OCI-LY3 (cell line): ENCODE measurements at regions not wholly inside any gene's neighbourhood (a gene's known extent, or its start where the extent isn't known, plus 50 kb on each side); places are given as distances from the start of the nearest gene placed in this dataset.
"Not testable (repeated sequence)": the region's sequence is repeated elsewhere in the genome, so short reads cannot be mapped to it uniquely, and the experiment has no call there.

ENCODE experiments used
- H2AFZ ChIP-seq: fragments of 200-600, 300-600 bp; shearing (Covaris generic); 2 replicates; pipeline ENCODE4 v1.6.0; 2014; ENCODE audit warnings: antibody characterized with exemption, low read depth, low read length
- H3K27ac ChIP-seq: fragments of 200-600, 300-600 bp; sonication (generic); 2 replicates; pipeline ENCODE4 v1.5.1; 2014; ENCODE audit warnings: mild to moderate bottlenecking, low read length, moderate library complexity, mixed read lengths
- H3K27me3 ChIP-seq: fragments of 200-600, 300-600 bp; sonication (generic); 2 replicates; pipeline ENCODE4 v1.6.1; 2014; ENCODE audit warnings: low read depth, low read length, mixed read lengths
- H3K36me3 ChIP-seq: fragments of 200-600, 300-600 bp; sonication (generic); replicated peaks from 2 replicates; pipeline ENCODE3; 2014; ENCODE audit warnings: low read depth, low read length, mixed read lengths
- H3K4me1 ChIP-seq: fragments of 300-600, 200-600 bp; sonication (generic); 2 replicates; pipeline ENCODE4 v1.6.1; 2014; ENCODE audit warnings: low read length, mixed read lengths
- H3K4me2 ChIP-seq: fragments of 200-600, 300-600 bp; sonication (generic); 2 replicates; pipeline ENCODE4 v1.6.1; 2014; ENCODE audit warnings: low read length, mixed read lengths
- H3K4me3 ChIP-seq: fragments of 300-600, 200-600 bp; sonication (generic); 2 replicates; pipeline ENCODE4 v1.5.1; 2014; ENCODE audit warnings: antibody characterized with exemption, mild to moderate bottlenecking, low read length, moderate library complexity
- H3K79me2 ChIP-seq: fragments of 300-600, 200-600 bp; shearing (Covaris generic); 2 replicates; pipeline ENCODE4 v1.6.1; 2014; ENCODE audit warnings: mild to moderate bottlenecking, low read length, mixed read lengths
- H3K9ac ChIP-seq: fragments of 300-600, 200-600 bp; shearing (Covaris generic); 2 replicates; pipeline ENCODE4 v1.6.0; 2014; ENCODE audit warnings: mild to moderate bottlenecking, low read length, moderate library complexity
- H3K9me3 ChIP-seq: fragments of 200-600, 300-600 bp; shearing (Covaris generic); 2 replicates; pipeline ENCODE4 v1.6.1; 2014; ENCODE audit warnings: low read length, mixed read lengths; ENCODE audit not compliant: insufficient read depth
- H4K20me1 ChIP-seq: fragments of 200-600, 300-600 bp; sonication (generic); 2 replicates; pipeline ENCODE4 v1.6.1; 2016; ENCODE audit warnings: low read length, mixed read lengths; ENCODE audit not compliant: insufficient read depth
- CTCF ChIP-seq: fragments of 200-600, 300-600 bp; sonication (generic); IDR thresholded peaks from 2 replicates; pipeline ENCODE4 v1.5.1; 2014; ENCODE audit warnings: antibody characterized with exemption, low read length, low read depth
- EZH2phosphoT487 ChIP-seq: fragments of 200-600 bp; shearing (Covaris generic); IDR thresholded peaks from 2 replicates; pipeline ENCODE4 v1.6.1; 2018; ENCODE audit warnings: antibody characterized with exemption, mixed run types, low read depth

GRCh38 chr13:54606944-54607343, 1578.3 kb downstream of the OLFM4 start:
- Histone ChIP-seq H3K79me2 (no peaks in the 10 kb centered on the region), H3K27me3 (no peaks in the 10 kb centered on the region)

GRCh38 chr13:54607421-54607820, 1578.8 kb downstream of the OLFM4 start:
- no peaks in the 10 kb centered on the region for H3K4me1 ChIP-seq
- H4K20me1 ChIP-seq: no peaks in the 10 kb centered on the region
- H3K79me2 ChIP-seq: no peaks in the 10 kb centered on the region
- no peak overlapping the region for H2AFZ ChIP-seq
- H3K9me3 ChIP-seq: no peaks in the 10 kb centered on the region
- H3K36me3 ChIP-seq: no peaks in the 10 kb centered on the region
- no peak overlapping the region for H3K9ac ChIP-seq
- no peak overlapping the region for H3K27ac ChIP-seq
- H3K4me2 ChIP-seq: no peak overlapping the region
- no peak overlapping the region for H3K4me3 ChIP-seq
- no peaks in the 10 kb centered on the region for H3K27me3 ChIP-seq
- TF ChIP-seq CTCF (no peak), EZH2phosphoT487 (no peak)

More at GRCh38 chr13:54606944-54607343, 1578.3 kb downstream of the OLFM4 start:
- Histone ChIP-seq H3K4me2 (no peak overlapping the region), H3K27ac (no peak overlapping the region), H4K20me1 (no peaks in the 10 kb centered on the region), H3K9me3 (no peaks in the 10 kb centered on the region), H2AFZ (no peak overlapping the region), H3K4me1 (no peaks in the 10 kb centered on the region), H3K9ac (no peak overlapping the region), H3K36me3 (no peaks in the 10 kb centered on the region), H3K4me3 (no peak overlapping the region)
- TF ChIP-seq EZH2phosphoT487 (no peak), CTCF (no peak)

- Histone ChIP-seq H3K79me2 (no peaks in the 10 kb centered on the region), H3K9ac (no peak overlapping the region), H3K36me3 (no peaks in the 10 kb centered on the region), H3K27ac (no peak overlapping the region), H2AFZ (0 out of 2 replicates have a peak overlapping the region, but pooled peaks have one; percentile 5), H3K4me2 (no peak overlapping the region), H3K4me3 (no peak overlapping the region), H4K20me1 (no peaks in the 10 kb centered on the region), H3K4me1 (no peaks in the 10 kb centered on the region), H3K27me3 (no peaks in the 10 kb centered on the region), H3K9me3 (no peaks in the 10 kb centered on the region)
- TF ChIP-seq EZH2phosphoT487 (no peak), CTCF (no peak)
Measured at GRCh38 chr13:54611390-54611789, 1582.8 kb downstream of the OLFM4 start.

GRCh38 chr13:54614726-54615125, 1586.1 kb downstream of the OLFM4 start:
- no peaks in the 10 kb centered on the region for H4K20me1 ChIP-seq
- TF ChIP-seq EZH2phosphoT487 (no peak), CTCF (no peak)
- no peaks in the 10 kb centered on the region for H3K36me3 ChIP-seq
- no peak overlapping the region for H3K4me3 ChIP-seq
- no peaks in the 10 kb centered on the region for H3K79me2 ChIP-seq
- no peaks in the 10 kb centered on the region for H3K9me3 ChIP-seq
- no peak overlapping the region for H3K27ac ChIP-seq
- H3K27me3 ChIP-seq: no peaks in the 10 kb centered on the region
- H3K9ac ChIP-seq: no peak overlapping the region
- no peaks in the 10 kb centered on the region for H3K4me1 ChIP-seq
- no peak overlapping the region for H2AFZ ChIP-seq
- no peak overlapping the region for H3K4me2 ChIP-seq

- peak overlapping the region; percentile 40; the same call in 1 of the 2 replicates for H3K27ac ChIP-seq
- not testable (repeated sequence) for H4K20me1 ChIP-seq, H3K9me3 ChIP-seq, H3K79me2 ChIP-seq, H3K9ac ChIP-seq, H3K36me3 ChIP-seq, H3K27me3 ChIP-seq, H2AFZ ChIP-seq
- H3K4me2 ChIP-seq: peak overlapping the region; percentile 60
- H3K4me1 ChIP-seq: peaks cover 31% of the 10 kb centered on the region
- H3K4me3 ChIP-seq: peak overlapping the region; percentile 13; the same call in 1 of the 2 replicates
Measured at GRCh38 chr13:54626504-54626903, 1597.9 kb downstream of the OLFM4 start.
